Uterus (tissue), 3 donors: ENCODE measurements at regions not wholly inside any gene's neighbourhood (a gene's known extent, or its start where the extent isn't known, plus 50 kb on each side); places are given as distances from the start of the nearest gene placed in this dataset. TPM values are rescaled to one million over a fixed set of nuclear protein-coding genes. Genes with fewer than 3 reads are reported as not detected.

Experiments
- DNase-seq, 2 donors: peaks; one replicate each; pipeline ENCODE4 v3.0.0-alpha.2; 2019 to 2020
- H3K27ac ChIP-seq, 2 donors: fragments of 200-600 bp; sonication (generic); 1 replicate in 1 of 2; 2 replicates in 1 of 2; pipeline ENCODE4 v1.5.1; 2016 to 2018
- H3K27me3 ChIP-seq, 2 donors: fragments of 200-600 bp; sonication (generic); one replicate each; pipeline ENCODE4 v1.5.1; 2018 to 2019; ENCODE audit warnings: control low read depth in 1 of 2
- H3K36me3 ChIP-seq, 2 donors: fragments of 200-600 bp; sonication (generic); one replicate each; pipeline ENCODE4 v1.5.1; 2019; ENCODE audit warnings: control low read depth in 1 of 2
- H3K4me1 ChIP-seq, 2 donors: fragments of 200-600 bp; sonication (generic); one replicate each; pipeline ENCODE4 v1.5.1; 2018 to 2019; ENCODE audit warnings: control low read depth in 1 of 2
- H3K4me3 ChIP-seq, 2 donors: fragments of 200-600 bp; sonication (generic); 1 replicate in 1 of 2; 2 replicates in 1 of 2; pipeline ENCODE4 v1.5.1; 2018 to 2019; ENCODE audit warnings: mild to moderate bottlenecking in 1 of 2
- H3K9me3 ChIP-seq, 2 donors: fragments of 200-600 bp; sonication (generic); one replicate each; pipeline ENCODE4 v1.5.1; 2019; ENCODE audit warnings: control low read depth in 1 of 2
- POLR2A ChIP-seq, 2 donors: fragments of 450-650 bp; IDR thresholded peaks; one replicate each; pipeline ENCODE4 v1.6.1; 2016; ENCODE audit warnings: antibody characterized with exemption in 2 of 2, mild to moderate bottlenecking in 1 of 2, moderate library complexity in 1 of 2
- intact Hi-C: fragments of 100-400 bp; cut with DNase I; formaldehyde crosslinking; loops from one replicate; pipeline ENCODE4 v1.15.1; 2023; ENCODE audit warnings: low total_unique reads
- small RNA-seq: library from RNA; depleted of rRNA; stranded (forward); fragments of <200 nt; gene quantifications from one replicate; pipeline ENCODE3, GENCODE V24; 2016
- TF ChIP-seq, protein P1 (sequence below), 4 experiments: fragments of 200-600 bp in 2 of 4; fragments of 450-650 bp in 2 of 4; sonication (generic) in 2 of 4; IDR thresholded peaks; one replicate each; pipeline ENCODE4 v1.5.1; 2016 to 2019; ENCODE audit warnings: antibody characterized with exemption in 4 of 4, mild to moderate bottlenecking in 2 of 4, moderate library complexity in 1 of 4
- donor health status: DM: yes; HTN: yes; CAD: no.

- Histone ChIP-seq H3K27me3 (no peaks in the 10 kb centered on the region), H3K4me1 (no peaks in the 10 kb centered on the region), H3K4me3 (no peak overlapping the region), H3K27ac (no peak overlapping the region), H3K36me3 (no peaks in the 10 kb centered on the region), H3K9me3 (no peaks in the 10 kb centered on the region)
- DNase-seq: no peak
- TF ChIP-seq, protein P1, sequence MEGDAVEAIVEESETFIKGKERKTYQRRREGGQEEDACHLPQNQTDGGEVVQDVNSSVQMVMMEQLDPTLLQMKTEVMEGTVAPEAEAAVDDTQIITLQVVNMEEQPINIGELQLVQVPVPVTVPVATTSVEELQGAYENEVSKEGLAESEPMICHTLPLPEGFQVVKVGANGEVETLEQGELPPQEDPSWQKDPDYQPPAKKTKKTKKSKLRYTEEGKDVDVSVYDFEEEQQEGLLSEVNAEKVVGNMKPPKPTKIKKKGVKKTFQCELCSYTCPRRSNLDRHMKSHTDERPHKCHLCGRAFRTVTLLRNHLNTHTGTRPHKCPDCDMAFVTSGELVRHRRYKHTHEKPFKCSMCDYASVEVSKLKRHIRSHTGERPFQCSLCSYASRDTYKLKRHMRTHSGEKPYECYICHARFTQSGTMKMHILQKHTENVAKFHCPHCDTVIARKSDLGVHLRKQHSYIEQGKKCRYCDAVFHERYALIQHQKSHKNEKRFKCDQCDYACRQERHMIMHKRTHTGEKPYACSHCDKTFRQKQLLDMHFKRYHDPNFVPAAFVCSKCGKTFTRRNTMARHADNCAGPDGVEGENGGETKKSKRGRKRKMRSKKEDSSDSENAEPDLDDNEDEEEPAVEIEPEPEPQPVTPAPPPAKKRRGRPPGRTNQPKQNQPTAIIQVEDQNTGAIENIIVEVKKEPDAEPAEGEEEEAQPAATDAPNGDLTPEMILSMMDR (IDR thresholded peaks at IDR 0.05): no peak
- no peak for TF ChIP-seq POLR2A (IDR thresholded peaks at IDR 0.05)
- intact Hi-C loops: no loop called here
Measured at GRCh38 chr11:13225038-13226001, 52.3 kb upstream of the BMAL1 start.

GRCh38 chr11:13227676-13228255 lies 49.8 kb upstream of the BMAL1 start:
- H3K27ac ChIP-seq: no peak overlapping the region

More at GRCh38 chr11:13227676-13228255, 49.8 kb upstream of the BMAL1 start:
- Histone ChIP-seq H3K9me3 (no peaks in the 10 kb centered on the region), H3K4me1 (no peaks in the 10 kb centered on the region), H3K4me3 (no peak overlapping the region), H3K36me3 (no peaks in the 10 kb centered on the region), H3K27me3 (no peaks in the 10 kb centered on the region)
- no peak for DNase-seq
- TF ChIP-seq, protein P1 (IDR thresholded peaks at IDR 0.05): no peak
- TF ChIP-seq POLR2A (IDR thresholded peaks at IDR 0.05): no peak
- intact Hi-C loops: no loop called here

Small RNA genes in the stretch of these regions (small RNA-seq; reads per million reads assigned to genes)
- not detected for gene AC022878.1
